AG04449 (cell line): ENCODE measurements at regions not wholly inside any gene's neighbourhood (a gene's known extent, or its start where the extent isn't known, plus 50 kb on each side); places are given as distances from the start of the nearest gene placed in this dataset.

Experiments used
- CTCF ChIA-PET: fragments of 350-600 bp; formaldehyde crosslinking; extraction: SDS; loops from one replicate; lab custom pipeline; 2021; ENCODE audit warnings: antibody characterized with exemption; lab: Yijun Ruan, JAX
- POLR2A ChIA-PET: fragments of 400-600, 350-600 bp; formaldehyde crosslinking; extraction: SDS; loops from one replicate; lab custom pipeline; 2020; ENCODE audit warnings: antibody characterized with exemption, inconsistent platforms; lab: Yijun Ruan, JAX
- DNase-seq: peaks from one replicate; pipeline ENCODE4 v3.0.0-alpha.2; 2010; ENCODE audit warnings: low read depth, low spot score
- H3K4me3 ChIP-seq: 2 replicates; pipeline ENCODE4 v1.5.1; 2011; ENCODE audit warnings: low read depth, mild to moderate bottlenecking, control low read depth, low read length
- TF ChIP-seq, protein P1 (sequence below): IDR thresholded peaks from one replicate; pipeline ENCODE4 v1.5.1; 2011; ENCODE audit warnings: mild to moderate bottlenecking, moderate library complexity, low read length, control low read depth, inconsistent platforms; ENCODE audit not compliant: insufficient read depth; ENCODE audit errors: missing control alignments

- POLR2A ChIA-PET = no interaction called here
- DNase-seq = no peak
- CTCF ChIA-PET = no interaction called here
- TF ChIP-seq, protein P1, sequence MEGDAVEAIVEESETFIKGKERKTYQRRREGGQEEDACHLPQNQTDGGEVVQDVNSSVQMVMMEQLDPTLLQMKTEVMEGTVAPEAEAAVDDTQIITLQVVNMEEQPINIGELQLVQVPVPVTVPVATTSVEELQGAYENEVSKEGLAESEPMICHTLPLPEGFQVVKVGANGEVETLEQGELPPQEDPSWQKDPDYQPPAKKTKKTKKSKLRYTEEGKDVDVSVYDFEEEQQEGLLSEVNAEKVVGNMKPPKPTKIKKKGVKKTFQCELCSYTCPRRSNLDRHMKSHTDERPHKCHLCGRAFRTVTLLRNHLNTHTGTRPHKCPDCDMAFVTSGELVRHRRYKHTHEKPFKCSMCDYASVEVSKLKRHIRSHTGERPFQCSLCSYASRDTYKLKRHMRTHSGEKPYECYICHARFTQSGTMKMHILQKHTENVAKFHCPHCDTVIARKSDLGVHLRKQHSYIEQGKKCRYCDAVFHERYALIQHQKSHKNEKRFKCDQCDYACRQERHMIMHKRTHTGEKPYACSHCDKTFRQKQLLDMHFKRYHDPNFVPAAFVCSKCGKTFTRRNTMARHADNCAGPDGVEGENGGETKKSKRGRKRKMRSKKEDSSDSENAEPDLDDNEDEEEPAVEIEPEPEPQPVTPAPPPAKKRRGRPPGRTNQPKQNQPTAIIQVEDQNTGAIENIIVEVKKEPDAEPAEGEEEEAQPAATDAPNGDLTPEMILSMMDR = no peak
- H3K4me3 ChIP-seq = no peak overlapping the region
These were observed 265.3 kb downstream of the TFAP2A start for GRCh38 chr6:10149603-10150002.

DNA sequence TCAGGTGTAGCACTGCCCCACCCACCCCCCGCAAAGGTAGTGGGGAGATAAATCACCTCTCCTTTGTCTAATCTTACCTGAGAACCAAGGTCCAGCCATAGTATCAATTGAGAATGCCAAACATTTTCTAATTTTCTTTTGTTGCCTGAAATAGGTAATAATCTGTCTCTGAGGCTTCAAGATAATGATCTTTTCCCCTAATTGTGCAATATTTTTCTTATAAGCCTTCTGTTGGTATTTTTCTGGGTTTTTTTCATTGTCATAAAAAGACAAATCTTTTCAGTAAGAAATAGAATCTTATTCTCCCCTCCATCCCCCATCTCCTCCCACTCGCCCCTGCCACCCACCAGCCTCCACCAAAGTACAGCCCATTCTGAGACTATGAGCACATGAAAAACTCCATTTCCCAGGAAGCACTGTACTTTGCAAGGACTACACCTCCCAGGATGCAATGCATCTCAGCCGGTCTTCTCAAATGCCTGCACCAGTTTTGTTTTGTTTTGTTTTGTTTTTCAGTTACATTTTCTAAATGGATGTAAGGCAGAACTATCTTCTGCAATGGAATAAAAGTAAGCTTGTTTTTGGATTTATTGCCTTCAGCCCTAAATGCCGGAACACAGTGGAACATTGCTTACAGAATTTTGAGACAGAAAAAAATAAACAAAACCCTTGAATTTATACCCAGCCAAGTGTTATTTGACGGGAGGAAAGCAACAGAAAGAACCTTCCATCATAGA, 268.0 kb downstream of the TFAP2A start:
- DNase-seq = no peak
- TF ChIP-seq, protein P1 = no peak
- ChIA-PET CTCF (no interaction called here), POLR2A (no interaction called here)
- H3K4me3 ChIP-seq = no peak overlapping the region

DNA sequence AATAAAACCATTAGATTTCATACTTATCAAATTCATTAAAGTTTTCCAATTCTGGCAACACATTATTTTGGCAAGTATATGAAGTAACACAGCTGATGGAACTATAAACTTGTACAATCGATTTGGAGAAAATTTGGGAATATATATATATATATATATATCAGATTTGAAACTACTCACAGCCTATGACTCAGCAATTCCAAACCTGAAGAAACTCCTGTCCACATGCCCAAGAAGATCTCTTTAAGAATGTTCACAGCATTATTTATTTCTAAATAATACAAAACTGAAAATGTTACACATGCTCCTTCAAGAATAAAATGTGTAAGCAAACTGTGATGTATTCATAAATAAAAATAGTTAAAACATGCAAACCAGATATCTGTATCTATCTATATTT, 270.1 kb downstream of the TFAP2A start:
- TF ChIP-seq, protein P1 = no peak
- no peak for DNase-seq
- POLR2A ChIA-PET = no interaction called here
- CTCF ChIA-PET = no interaction called here
- no peak overlapping the region for H3K4me3 ChIP-seq

DNA sequence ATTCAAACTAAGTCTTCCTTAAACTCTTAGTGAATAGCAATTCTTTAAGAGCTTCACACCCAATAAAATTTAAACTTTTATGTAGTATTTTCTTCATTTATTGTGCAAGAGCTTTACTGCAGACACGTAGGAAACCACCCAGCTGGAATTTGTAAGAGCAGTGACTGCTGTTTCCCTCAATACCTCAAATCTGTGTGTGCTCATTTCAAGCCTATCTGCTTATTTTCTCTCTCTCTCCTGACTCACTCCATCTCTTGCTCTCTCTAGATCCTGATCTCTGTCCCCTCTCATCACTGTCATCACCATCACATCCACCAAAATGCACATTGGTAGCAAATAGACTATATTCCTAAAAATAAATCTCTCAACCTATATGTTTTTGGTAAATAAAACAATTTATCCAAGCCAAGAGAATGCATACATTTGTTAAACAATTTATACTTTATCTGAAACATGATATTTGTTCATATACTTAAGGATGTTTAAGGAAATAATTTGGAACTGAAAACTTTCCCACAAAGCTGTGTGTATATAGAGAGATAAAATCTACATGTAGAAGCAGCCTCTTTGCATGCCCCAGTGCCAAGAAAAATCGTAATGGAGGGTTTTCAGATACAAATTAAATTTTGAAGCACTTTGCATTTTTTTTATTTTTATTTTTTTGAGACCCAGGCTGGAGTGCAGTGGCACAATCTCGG, 273.0 kb downstream of the TFAP2A start:
- ChIA-PET POLR2A (no interaction called here), CTCF (no interaction called here)
- DNase-seq = no peak
- H3K4me3 ChIP-seq = no peak overlapping the region
- TF ChIP-seq, protein P1 = no peak

DNA sequence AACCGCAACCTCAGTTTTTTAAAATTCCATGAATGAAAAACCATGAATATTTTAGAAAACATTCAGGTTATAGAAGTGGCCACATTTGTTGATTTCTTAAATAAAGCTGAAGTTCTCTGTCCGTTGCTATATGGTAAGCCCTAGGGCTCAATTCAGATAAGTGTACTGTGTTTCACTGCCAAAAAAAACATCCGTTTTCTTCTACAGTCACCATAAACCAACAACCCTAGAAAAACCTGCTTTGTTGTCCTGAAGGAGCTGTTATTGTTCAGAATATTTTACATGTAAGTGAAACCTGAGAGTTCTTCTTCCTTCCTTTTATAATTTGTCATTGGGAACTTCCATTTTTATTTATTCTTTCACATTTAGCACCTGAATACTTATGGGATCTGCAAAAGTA, 274.1 kb downstream of the TFAP2A start:
- CTCF ChIA-PET = no interaction called here
- POLR2A ChIA-PET = no interaction called here
- DNase-seq = no peak
- H3K4me3 ChIP-seq = no peak overlapping the region
- TF ChIP-seq, protein P1 = no peak

DNA sequence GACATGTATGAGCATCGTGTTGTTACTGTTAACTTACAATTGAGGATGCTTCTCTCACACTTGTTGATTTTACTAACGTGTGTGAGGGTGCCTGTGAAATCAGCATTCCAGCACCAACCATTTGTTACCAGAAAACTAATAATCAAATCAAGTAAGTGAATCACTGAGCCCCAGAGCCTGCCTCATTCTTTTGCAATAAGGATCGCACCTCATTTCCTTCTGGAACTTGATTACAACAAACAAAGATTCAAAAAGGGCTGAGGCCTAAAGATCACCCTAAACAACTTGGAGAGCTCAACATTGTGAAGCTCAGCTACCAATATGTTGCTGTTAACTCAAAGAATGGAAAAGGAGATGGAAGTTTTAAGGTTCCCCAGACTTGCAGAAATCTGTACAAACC, 274.7 kb downstream of the TFAP2A start:
- ChIA-PET CTCF (no interaction called here), POLR2A (no interaction called here)
- TF ChIP-seq, protein P1 = no peak
- DNase-seq = no peak
- H3K4me3 ChIP-seq = no peak overlapping the region
